Spinal cord (tissue), 9 donors: ENCODE measurements at regions not wholly inside any gene's neighbourhood (a gene's known extent, or its start where the extent isn't known, plus 50 kb on each side); places are given as distances from the start of the nearest gene placed in this dataset.
A peak's percentile ranks its signal among the peaks of the same experiment; 100 is the strongest.

ENCODE experiments used
- DNase-seq, 6 donors: peaks; one replicate each; pipeline versions ENCODE4 v3.0.0 to v3.0.0-alpha.2; 2013 to 2015; ENCODE audit warnings: low spot score in 6 of 6, low read depth in 4 of 6
- H3K27ac ChIP-seq: one replicate; pipeline ENCODE4 v1.5.1; 2013; ENCODE audit warnings: low read depth, low read length, control low read depth
- H3K27me3 ChIP-seq: one replicate; pipeline ENCODE4 v1.6.1; 2013; ENCODE audit warnings: low read length; ENCODE audit not compliant: control insufficient read depth, insufficient read depth
- H3K36me3 ChIP-seq: one replicate; pipeline ENCODE4 v1.6.1; 2013; ENCODE audit warnings: low read length; ENCODE audit not compliant: control insufficient read depth, insufficient read depth
- H3K4me1 ChIP-seq: one replicate; pipeline ENCODE4 v1.6.1; 2013; ENCODE audit warnings: low read length; ENCODE audit not compliant: control insufficient read depth, insufficient read depth
- H3K4me3 ChIP-seq: one replicate; pipeline ENCODE4 v1.5.1; 2013; ENCODE audit warnings: low read depth, low read length, control low read depth
- H3K9me3 ChIP-seq: one replicate; pipeline ENCODE4 v1.6.1; 2013; ENCODE audit warnings: low read length; ENCODE audit not compliant: control insufficient read depth, insufficient read depth
- WGBS: methylation state at CpG from one replicate; pipeline ENCODE4 v1.1.5; 2013; ENCODE audit warnings: missing lambda C conversion rate; ENCODE audit not compliant: insufficient coverage; 5-methylcytosine and 5-hydroxymethylcytosine counted together
- donor health status: healthy.

GRCh38 chr5:54904425-54904824 lies 81.0 kb downstream of the ESM1 start:
- no peak for DNase-seq
- Histone ChIP-seq H3K4me3 (no peak overlapping the region), H3K27me3 (no peaks in the 10 kb centered on the region), H3K4me1 (no peaks in the 10 kb centered on the region), H3K27ac (no peak overlapping the region), H3K36me3 (no peaks in the 10 kb centered on the region), H3K9me3 (no peaks in the 10 kb centered on the region)
- no CpG with 5 or more reads among the region's 2 CpGs for WGBS

DNA sequence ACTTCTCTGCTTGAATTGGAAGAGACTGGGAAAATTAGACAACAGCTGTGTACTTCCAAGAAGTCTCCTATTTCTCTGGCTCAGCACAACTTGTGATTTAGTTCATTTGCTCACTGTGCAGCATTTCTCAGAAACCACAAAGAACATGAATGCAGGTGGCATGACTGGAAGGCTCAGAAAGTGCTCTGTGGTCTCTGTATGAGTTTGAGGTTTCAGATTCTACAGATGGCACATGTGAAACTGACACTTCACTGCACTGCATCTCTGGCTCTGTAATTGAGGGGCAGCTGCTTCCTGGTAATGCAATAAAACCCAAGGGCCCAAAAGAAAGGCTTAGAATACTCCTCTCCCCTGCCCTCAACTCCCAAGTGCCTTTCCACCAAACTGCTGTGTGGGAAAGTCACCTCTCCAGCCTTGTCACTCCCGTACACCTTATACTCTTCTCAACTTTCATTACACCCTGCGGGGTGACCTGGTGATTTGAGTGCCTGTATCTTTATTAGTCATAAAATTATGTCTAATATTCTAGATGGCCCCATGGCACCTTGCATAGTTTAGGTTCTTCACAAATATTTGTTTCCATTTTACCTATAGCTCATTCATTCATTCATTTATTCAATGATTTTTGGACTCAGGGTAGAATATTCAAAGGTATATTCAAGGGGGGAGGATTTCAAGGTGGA lies 82.5 kb downstream of the ESM1 start:
- peak in 2 of 6 donors; percentile 58 to 69 for DNase-seq
- no peaks in the 10 kb centered on the region for H3K36me3 ChIP-seq
- H3K27me3 ChIP-seq: no peaks in the 10 kb centered on the region
- no peak overlapping the region for H3K4me3 ChIP-seq
- WGBS: no CpG with 5 or more reads among the region's 2 CpGs
- no peaks in the 10 kb centered on the region for H3K9me3 ChIP-seq
- no peak overlapping the region for H3K27ac ChIP-seq
- H3K4me1 ChIP-seq: no peaks in the 10 kb centered on the region

DNA sequence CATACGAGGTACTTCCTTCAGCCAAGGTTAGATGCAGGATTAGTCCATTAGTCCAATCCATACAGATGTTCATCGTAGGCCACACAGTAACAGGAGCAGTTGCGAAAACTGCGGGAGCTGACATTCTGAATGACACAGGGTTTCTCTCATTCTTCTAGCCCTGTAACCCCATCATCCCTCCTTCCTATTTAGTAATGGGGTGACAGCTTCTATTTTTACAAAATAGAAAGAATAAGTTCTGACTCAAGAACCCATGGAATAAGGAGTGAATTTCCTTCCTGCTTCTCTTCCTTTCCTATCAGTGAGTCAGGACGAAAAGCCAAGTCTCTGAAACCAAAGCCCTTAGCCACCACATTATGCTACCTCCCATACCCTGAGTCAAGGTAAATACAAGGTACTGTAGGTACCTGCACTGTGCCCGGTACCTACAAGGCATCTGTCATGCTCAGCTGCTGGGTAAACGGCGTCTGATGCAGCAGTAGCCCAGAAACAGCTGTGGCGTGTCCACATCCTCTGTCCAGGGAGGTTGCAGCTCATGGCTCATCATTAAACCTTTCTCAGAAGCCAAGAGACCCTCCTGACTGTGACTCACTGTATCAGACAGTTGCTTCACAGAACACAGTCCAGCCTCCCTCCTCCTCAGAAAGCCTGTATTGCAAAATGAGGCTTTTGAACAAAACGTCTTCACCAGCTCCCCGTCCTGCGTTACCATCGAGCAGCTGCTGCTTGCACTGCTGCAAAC lies 84.2 kb downstream of the ESM1 start:
- DNase-seq: no peak

DNA sequence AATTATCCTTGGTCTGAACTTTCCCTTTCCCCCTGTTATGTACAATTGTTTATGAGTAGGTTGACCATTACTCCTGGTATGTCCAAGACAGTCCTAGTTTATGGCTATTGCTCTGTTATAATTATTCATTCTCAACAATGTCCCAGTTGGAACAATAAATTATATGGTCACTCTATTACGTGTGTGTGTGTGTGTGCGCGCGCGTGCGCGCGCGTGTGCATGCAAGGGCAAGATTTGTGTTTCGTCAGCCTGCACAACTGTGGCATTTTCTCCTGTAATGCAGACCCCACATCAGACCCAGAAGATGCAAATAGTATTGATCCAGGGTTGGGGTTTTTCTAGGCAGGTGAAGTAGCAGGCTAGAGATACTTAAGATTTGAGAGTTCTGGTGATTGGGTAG lies 88.4 kb downstream of the ESM1 start:
- no peaks in the 10 kb centered on the region for H3K9me3 ChIP-seq
- no peaks in the 10 kb centered on the region for H3K27me3 ChIP-seq
- H3K4me3 ChIP-seq: no peak overlapping the region
- no CpG with 5 or more reads among the region's 10 CpGs for WGBS
- no peak overlapping the region for H3K27ac ChIP-seq
- no peak for DNase-seq
- no peaks in the 10 kb centered on the region for H3K4me1 ChIP-seq
- H3K36me3 ChIP-seq: no peaks in the 10 kb centered on the region

More for the DNA sequence above, 84.2 kb downstream of the ESM1 start:
- Histone ChIP-seq H3K4me1 (no peaks in the 10 kb centered on the region), H3K27me3 (no peaks in the 10 kb centered on the region), H3K36me3 (no peaks in the 10 kb centered on the region), H3K9me3 (no peaks in the 10 kb centered on the region), H3K4me3 (no peak overlapping the region), H3K27ac (no peak overlapping the region)
- 76% methylated on average over 11 of the region's 13 CpGs for WGBS

DNA sequence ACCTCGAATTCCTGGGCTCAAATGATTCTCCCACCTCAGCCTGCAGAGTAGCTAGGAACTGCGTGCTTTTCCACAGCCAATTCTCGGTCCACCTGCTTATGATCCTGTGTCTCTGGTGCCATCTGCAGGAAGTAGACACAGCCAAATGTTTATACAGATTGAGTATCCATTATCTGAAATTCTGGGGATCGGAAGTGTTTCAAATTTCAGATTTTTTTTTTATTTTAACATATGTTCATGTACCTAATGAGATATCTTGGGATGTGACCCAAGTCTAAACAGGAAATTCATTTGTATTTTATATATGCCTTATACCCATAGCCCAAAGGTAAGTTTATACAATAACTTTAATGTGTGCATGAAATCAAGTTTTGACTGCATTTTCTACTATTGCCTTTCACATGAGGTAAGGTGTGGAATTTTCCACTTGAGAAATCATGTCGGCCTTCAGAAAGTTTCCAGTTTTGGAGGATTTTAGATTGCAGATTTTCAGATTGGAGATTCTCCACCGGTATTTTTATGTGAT lies 89.5 kb downstream of the ESM1 start:
- WGBS: 29% methylated on average over 4 of the region's 6 CpGs

GRCh38 chr5:54894957-54895815 lies 90.2 kb downstream of the ESM1 start:
- no peak overlapping the region for H3K4me3 ChIP-seq
- H3K9me3 ChIP-seq: no peaks in the 10 kb centered on the region
- no peaks in the 10 kb centered on the region for H3K4me1 ChIP-seq
- DNase-seq: no peak
- no peaks in the 10 kb centered on the region for H3K27me3 ChIP-seq
- H3K36me3 ChIP-seq: no peaks in the 10 kb centered on the region
- WGBS: 100% methylated on average over 2 of the region's 3 CpGs
- H3K27ac ChIP-seq: no peak overlapping the region

More for the DNA sequence above, 89.5 kb downstream of the ESM1 start:
- H3K4me1 ChIP-seq: no peaks in the 10 kb centered on the region
- peak; percentile 30 to 93 (median 54) for DNase-seq
- no peaks in the 10 kb centered on the region for H3K9me3 ChIP-seq
- no peaks in the 10 kb centered on the region for H3K36me3 ChIP-seq
- H3K27ac ChIP-seq: no peak overlapping the region
- no peak overlapping the region for H3K4me3 ChIP-seq
- no peaks in the 10 kb centered on the region for H3K27me3 ChIP-seq

DNA sequence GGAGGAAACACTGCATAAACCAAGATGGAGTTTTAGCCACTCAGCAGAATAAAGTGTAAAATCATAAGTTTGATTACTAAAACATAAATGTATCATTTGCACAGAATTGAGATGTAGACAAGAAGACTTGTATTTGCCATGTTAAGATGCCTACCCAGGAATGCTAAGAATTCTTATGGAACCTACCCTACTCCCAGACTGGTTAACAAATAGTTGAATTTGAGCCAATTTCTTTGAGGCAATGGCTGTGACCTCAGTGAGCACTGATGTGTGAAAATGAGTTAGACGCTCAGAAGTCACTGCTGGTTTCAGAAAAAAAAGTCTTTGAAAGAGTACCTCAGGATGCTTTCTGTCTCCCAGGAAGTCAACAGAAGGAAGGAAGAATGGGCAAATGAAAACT lies 95.6 kb downstream of the ESM1 start:
- H3K9me3 ChIP-seq: no peaks in the 10 kb centered on the region
- H3K4me1 ChIP-seq: no peaks in the 10 kb centered on the region
- 50% methylated on average over 1 of the region's 1 CpG for WGBS
- H3K4me3 ChIP-seq: no peak overlapping the region
- H3K27ac ChIP-seq: no peak overlapping the region
- peaks cover 4% of the 10 kb centered on the region for H3K27me3 ChIP-seq
- no peaks in the 10 kb centered on the region for H3K36me3 ChIP-seq
- no peak for DNase-seq

DNA sequence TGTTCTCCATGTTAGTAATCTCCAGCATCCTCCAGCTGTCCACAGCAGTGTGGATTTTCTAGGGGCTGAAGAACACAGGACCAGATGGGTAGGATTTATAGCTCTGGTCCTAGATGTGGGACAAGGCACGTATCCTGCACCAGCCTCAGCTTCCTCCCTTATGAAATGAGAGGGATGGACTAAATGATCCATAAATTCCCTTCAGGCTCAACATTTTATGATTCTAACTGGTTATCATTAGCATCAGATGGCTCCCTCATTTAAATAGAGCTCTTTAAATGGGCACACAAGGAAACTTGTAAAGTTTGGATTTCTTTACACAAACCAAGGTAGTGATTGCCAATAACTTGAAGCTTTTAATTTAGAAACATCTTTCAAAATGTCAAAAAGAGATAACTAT lies 97.7 kb downstream of the ESM1 start:
- Histone ChIP-seq H3K27me3 (peaks cover 24% of the 10 kb centered on the region), H3K4me3 (no peak overlapping the region), H3K9me3 (no peaks in the 10 kb centered on the region), H3K36me3 (no peaks in the 10 kb centered on the region), H3K27ac (no peak overlapping the region), H3K4me1 (peaks cover 15% of the 10 kb centered on the region)
- DNase-seq: no peak
- no CpG with 5 or more reads among the region's 1 CpG for WGBS

- H3K27ac ChIP-seq: no peak overlapping the region
- H3K27me3 ChIP-seq: peaks cover 24% of the 10 kb centered on the region
- no peak for DNase-seq
- no peak overlapping the region for H3K4me3 ChIP-seq
- peaks cover 15% of the 10 kb centered on the region for H3K4me1 ChIP-seq
- no peaks in the 10 kb centered on the region for H3K36me3 ChIP-seq
- no peaks in the 10 kb centered on the region for H3K9me3 ChIP-seq
- no CpG with 5 or more reads among the region's 1 CpG for WGBS
These were observed 98.5 kb downstream of the ESM1 start for GRCh38 chr5:54886866-54887265.
